Skeletal muscle tissue (tissue), 3 donors: ENCODE measurements at regions not wholly inside any gene's neighbourhood (a gene's known extent, or its start where the extent isn't known, plus 50 kb on each side); places are given as distances from the start of the nearest gene placed in this dataset.
"Not testable (repeated sequence)": the region's sequence is repeated elsewhere in the genome, so short reads cannot be mapped to it uniquely, and the experiment has no call there.

Experiments
- H3K27ac ChIP-seq: one replicate; pipeline ENCODE4 v1.7.0; 2013; ENCODE audit warnings: mild to moderate bottlenecking, low read depth, low read length, inconsistent platforms
- H3K27me3 ChIP-seq, 3 donors: one replicate each; pipeline ENCODE4 v1.7.0; 2013; ENCODE audit warnings: low read length in 3 of 3; ENCODE audit not compliant: control insufficient read depth in 3 of 3, insufficient read depth in 3 of 3
- H3K36me3 ChIP-seq, 3 donors: one replicate each; pipeline ENCODE4 v1.7.0; 2013; ENCODE audit warnings: low read length in 3 of 3; ENCODE audit not compliant: control insufficient read depth in 3 of 3, insufficient read depth in 3 of 3
- H3K4me1 ChIP-seq, 3 donors: one replicate each; pipeline ENCODE4 v1.7.0; 2013; ENCODE audit warnings: low read length in 3 of 3, mild to moderate bottlenecking in 3 of 3; ENCODE audit not compliant: control insufficient read depth in 3 of 3, insufficient read depth in 3 of 3
- H3K4me3 ChIP-seq, 3 donors: one replicate each; pipeline ENCODE4 v1.7.0; 2013; ENCODE audit warnings: low read length in 3 of 3
- H3K9ac ChIP-seq, 3 donors: one replicate each; pipeline ENCODE4 v1.7.0; 2013; ENCODE audit warnings: low read length in 3 of 3, mild to moderate bottlenecking in 3 of 3, moderate library complexity in 2 of 3, low read depth in 1 of 3
- H3K9me3 ChIP-seq, 3 donors: one replicate each; pipeline ENCODE4 v1.7.0; 2013; ENCODE audit warnings: low read length in 3 of 3; ENCODE audit not compliant: control insufficient read depth in 3 of 3
- donor health status: Osteomylitis.

- H3K27me3 ChIP-seq, H3K27ac ChIP-seq, H3K9me3 ChIP-seq, H3K9ac ChIP-seq, H3K36me3 ChIP-seq, H3K4me1 ChIP-seq, H3K4me3 ChIP-seq: not testable (repeated sequence)
Observed at GRCh38 chr4:22599228-22599928, 83.5 kb upstream of the ADGRA3 start.

GRCh38 chr4:22599929-22600432 is 84.1 kb upstream of the ADGRA3 start:
- H3K4me3 ChIP-seq, H3K27me3 ChIP-seq, H3K36me3 ChIP-seq, H3K9me3 ChIP-seq, H3K4me1 ChIP-seq, H3K9ac ChIP-seq, H3K27ac ChIP-seq: not testable (repeated sequence)

- H3K9ac ChIP-seq, H3K4me3 ChIP-seq, H3K27me3 ChIP-seq, H3K36me3 ChIP-seq, H3K9me3 ChIP-seq, H3K27ac ChIP-seq, H3K4me1 ChIP-seq: not testable (repeated sequence)
Observed at GRCh38 chr4:22601638-22602037, 85.8 kb upstream of the ADGRA3 start.

- Histone ChIP-seq H3K4me3 (no peak overlapping the region), H3K36me3 (no peaks in the 10 kb centered on the region), H3K9ac (no peak overlapping the region), H3K27me3 (no peaks in the 10 kb centered on the region), H3K4me1 (no peaks in the 10 kb centered on the region), H3K27ac (no peak overlapping the region), H3K9me3 (no peaks in the 10 kb centered on the region)
Observed at GRCh38 chr4:22607382-22607781, 85.4 kb upstream of the GBA3 start.

GRCh38 chr4:22609951-22610525 is 82.7 kb upstream of the GBA3 start:
- not testable (repeated sequence) for H3K4me3 ChIP-seq, H3K27ac ChIP-seq, H3K27me3 ChIP-seq, H3K36me3 ChIP-seq, H3K9ac ChIP-seq, H3K9me3 ChIP-seq, H3K4me1 ChIP-seq

- Histone ChIP-seq H3K36me3 (no peaks in the 10 kb centered on the region), H3K9ac (no peak overlapping the region), H3K4me1 (peaks cover 0 to 3% (median 0%) of the 10 kb centered on the region in 3 donors), H3K27ac (no peak overlapping the region), H3K9me3 (no peaks in the 10 kb centered on the region), H3K27me3 (no peaks in the 10 kb centered on the region), H3K4me3 (no peak overlapping the region)
Observed at GRCh38 chr4:22614114-22614513, 78.6 kb upstream of the GBA3 start.

- Histone ChIP-seq H3K27ac (no peak overlapping the region), H3K4me1 (peaks cover 0 to 3% (median 0%) of the 10 kb centered on the region in 3 donors), H3K27me3 (no peaks in the 10 kb centered on the region), H3K36me3 (no peaks in the 10 kb centered on the region), H3K9ac (no peak overlapping the region), H3K4me3 (no peak overlapping the region), H3K9me3 (no peaks in the 10 kb centered on the region)
Observed at GRCh38 chr4:22616516-22616915, 76.2 kb upstream of the GBA3 start.

GRCh38 chr4:22620144-22620543 is 72.6 kb upstream of the GBA3 start:
- H3K27me3 ChIP-seq, H3K4me3 ChIP-seq, H3K36me3 ChIP-seq, H3K9me3 ChIP-seq, H3K9ac ChIP-seq, H3K27ac ChIP-seq, H3K4me1 ChIP-seq: not testable (repeated sequence)

- not testable (repeated sequence) for H3K27ac ChIP-seq, H3K36me3 ChIP-seq, H3K27me3 ChIP-seq, H3K4me1 ChIP-seq, H3K4me3 ChIP-seq, H3K9me3 ChIP-seq, H3K9ac ChIP-seq
Observed at GRCh38 chr4:22621970-22622369, 70.8 kb upstream of the GBA3 start.

- not testable (repeated sequence) for H3K4me3 ChIP-seq, H3K4me1 ChIP-seq, H3K9me3 ChIP-seq, H3K27ac ChIP-seq, H3K9ac ChIP-seq, H3K27me3 ChIP-seq, H3K36me3 ChIP-seq
Observed at GRCh38 chr4:22624002-22624401, 68.7 kb upstream of the GBA3 start.
